Testis (tissue), 2 donors: ENCODE measurements at regions not wholly inside any gene's neighbourhood (a gene's known extent, or its start where the extent isn't known, plus 50 kb on each side); places are given as distances from the start of the nearest gene placed in this dataset.
A peak's percentile ranks its signal among the peaks of the same experiment; 100 is the strongest.

ENCODE experiments used
- DNase-seq: peaks from one replicate; pipeline ENCODE4 v3.0.0-alpha.2; 2019
- H3K27ac ChIP-seq, 2 donors: fragments of 200-600 bp; sonication (generic); one replicate each; pipeline ENCODE4 v1.5.1; 2019
- H3K27me3 ChIP-seq: fragments of 200-600 bp; sonication (generic); one replicate; pipeline ENCODE4 v1.5.1; 2019
- H3K36me3 ChIP-seq: fragments of 200-600 bp; sonication (generic); one replicate; pipeline ENCODE4 v1.5.1; 2017; ENCODE audit warnings: low read depth; ENCODE audit errors: missing control alignments
- H3K4me1 ChIP-seq: fragments of 200-600 bp; sonication (generic); one replicate; pipeline ENCODE4 v1.5.1; 2019
- H3K4me3 ChIP-seq, 2 donors: fragments of 200-600 bp; sonication (generic); one replicate each; pipeline ENCODE4 v1.5.1; 2017 to 2019
- H3K9me3 ChIP-seq: fragments of 200-600 bp; sonication (generic); one replicate; pipeline ENCODE4 v1.5.1; 2017
- CTCF ChIP-seq, 3 experiments: fragments of 450-650 bp in 2 of 3; fragments of 200-600 bp in 1 of 3; sonication (generic) in 1 of 3; IDR thresholded peaks; one replicate each; pipeline ENCODE4 v1.5.1; 2016 to 2019; ENCODE audit warnings: antibody characterized with exemption in 3 of 3, mild to moderate bottlenecking in 2 of 3, moderate library complexity in 1 of 3
- POLR2A ChIP-seq: fragments of 450-650 bp; IDR thresholded peaks from one replicate; pipeline ENCODE4 v1.6.1; 2017; ENCODE audit warnings: antibody characterized with exemption, mild to moderate bottlenecking, moderate library complexity
- WGBS, 2 donors: methylation state at CpG; one replicate each; pipeline ENCODE4 v1.1.5; 2018; 5-methylcytosine and 5-hydroxymethylcytosine counted together
- intact Hi-C: fragments of 100-400 bp; cut with DNase I; formaldehyde crosslinking; loops from one replicate; pipeline ENCODE4 v1.15.1; 2023; ENCODE audit warnings: low total_unique reads

GRCh38 chr10:91073286-91073979, 147.0 kb upstream of the PCGF5 start:
- intact Hi-C loops = no loop called here
- H3K27me3 ChIP-seq = no peaks in the 10 kb centered on the region
- no peak for DNase-seq
- TF ChIP-seq CTCF (IDR thresholded peaks at IDR 0.05) = no peak
- TF ChIP-seq POLR2A = no peak
- no peaks in the 10 kb centered on the region for H3K9me3 ChIP-seq
- H3K4me3 ChIP-seq = no peak overlapping the region
- no peak overlapping the region for H3K27ac ChIP-seq
- no peaks in the 10 kb centered on the region for H3K36me3 ChIP-seq
- whole genome bisulfite sequencing, 2 donors = 71 to 78% methylated on average over 4 of the region's 4 CpGs
- no peaks in the 10 kb centered on the region for H3K4me1 ChIP-seq

GRCh38 chr10:91076991-91077548, 143.4 kb upstream of the PCGF5 start:
- Histone ChIP-seq H3K9me3 (no peaks in the 10 kb centered on the region), H3K27me3 (no peaks in the 10 kb centered on the region), H3K27ac (no peak overlapping the region), H3K4me3 (no peak overlapping the region), H3K4me1 (no peaks in the 10 kb centered on the region), H3K36me3 (no peaks in the 10 kb centered on the region)
- WGBS, 2 donors = 51 to 76% methylated on average over 7 of the region's 7 CpGs
- TF ChIP-seq POLR2A (no peak), CTCF (IDR thresholded peaks at IDR 0.05) (no peak)
- intact Hi-C loops = no loop called here
- DNase-seq = no peak

DNA sequence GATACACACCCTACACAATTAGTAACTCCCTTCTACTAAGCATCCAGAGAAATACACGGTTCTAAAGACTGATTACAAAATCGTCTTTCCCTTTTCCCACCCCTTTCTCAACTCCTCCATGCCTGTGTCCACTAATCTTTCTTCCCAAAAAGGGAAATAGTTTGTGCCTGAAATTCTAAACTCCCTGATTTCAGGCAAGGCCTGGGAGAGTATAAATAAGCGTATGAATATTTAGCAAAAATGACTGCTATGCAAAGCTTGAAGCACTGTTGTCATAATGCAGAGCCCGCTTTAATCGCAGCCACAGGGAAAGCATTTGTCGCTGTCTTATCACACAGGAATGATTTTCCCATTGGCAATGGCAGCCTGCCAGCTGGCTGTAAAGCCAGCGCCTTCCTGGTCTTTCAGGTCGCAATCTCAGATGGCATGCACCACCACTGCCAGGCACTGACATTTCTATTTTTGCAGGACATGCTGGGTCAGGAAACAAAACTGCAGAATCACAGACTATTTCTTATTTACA, 142.9 kb upstream of the PCGF5 start:
- no peaks in the 10 kb centered on the region for H3K4me1 ChIP-seq
- intact Hi-C loops = no loop called here

DNA sequence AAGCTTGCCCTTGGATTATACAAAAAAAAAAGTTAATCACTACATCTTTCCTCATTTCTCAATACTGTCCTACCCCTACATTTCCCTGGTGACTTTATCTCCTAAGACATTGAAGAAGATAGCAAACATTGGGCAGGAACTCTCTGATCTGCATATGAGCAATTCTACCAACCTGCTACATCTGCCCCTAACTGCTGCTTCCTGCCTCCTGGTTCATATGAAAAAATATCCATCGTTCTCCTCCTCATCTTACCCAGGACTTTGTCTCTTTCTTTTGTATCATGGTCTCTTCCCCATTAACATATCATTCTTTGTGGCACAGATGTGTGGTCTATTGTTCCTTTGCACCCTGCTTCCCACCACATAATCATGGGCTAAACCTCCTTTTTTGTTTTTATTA, 139.7 kb upstream of the PCGF5 start:
- intact Hi-C loops = no loop called here
- WGBS, 2 donors = 83 to 96% methylated on average over 1 of the region's 1 CpG
- no peaks in the 10 kb centered on the region for H3K9me3 ChIP-seq
- no peak for TF ChIP-seq CTCF (IDR thresholded peaks at IDR 0.05)
- DNase-seq = no peak
- no peaks in the 10 kb centered on the region for H3K36me3 ChIP-seq
- H3K27ac ChIP-seq = no peak overlapping the region
- H3K27me3 ChIP-seq = no peaks in the 10 kb centered on the region
- H3K4me1 ChIP-seq = no peaks in the 10 kb centered on the region
- H3K4me3 ChIP-seq = no peak overlapping the region

More for the DNA sequence above, 142.9 kb upstream of the PCGF5 start:
- TF ChIP-seq POLR2A (no peak), CTCF (IDR thresholded peaks at IDR 0.05) (no peak)
- Histone ChIP-seq H3K4me3 (no peak overlapping the region), H3K27me3 (no peaks in the 10 kb centered on the region), H3K9me3 (no peaks in the 10 kb centered on the region), H3K27ac (no peak overlapping the region), H3K36me3 (no peaks in the 10 kb centered on the region)
- DNase-seq = peak; percentile 56
- WGBS, 2 donors = 47 to 52% methylated on average over 8 of the region's 8 CpGs

- no peaks in the 10 kb centered on the region for H3K36me3 ChIP-seq
- no peaks in the 10 kb centered on the region for H3K4me1 ChIP-seq
- no peak for DNase-seq
- H3K9me3 ChIP-seq = no peaks in the 10 kb centered on the region
- no peaks in the 10 kb centered on the region for H3K27me3 ChIP-seq
- intact Hi-C loops = no loop called here
- H3K27ac ChIP-seq = no peak overlapping the region
- no peak overlapping the region for H3K4me3 ChIP-seq
- WGBS, 2 donors = 87 to 89% methylated on average over 7 of the region's 7 CpGs
- no peak for TF ChIP-seq CTCF (IDR thresholded peaks at IDR 0.05)
- TF ChIP-seq POLR2A = no peak
Observed at GRCh38 chr10:91082447-91082846, 138.0 kb upstream of the PCGF5 start.
